Breast epithelium (tissue), 3 donors: ENCODE measurements at regions not wholly inside any gene's neighbourhood (a gene's known extent, or its start where the extent isn't known, plus 50 kb on each side); places are given as distances from the start of the nearest gene placed in this dataset.

Experiments
- POLR2A ChIP-seq: fragments of 450-650 bp; IDR thresholded peaks from one replicate; pipeline ENCODE4 v1.6.1; 2016; ENCODE audit warnings: antibody characterized with exemption, mild to moderate bottlenecking, moderate library complexity
- TF ChIP-seq, protein P1 (sequence below), 3 donors: fragments of 450-650 bp; IDR thresholded peaks; one replicate each; pipeline ENCODE4 v1.5.1; 2016 to 2017; ENCODE audit warnings: antibody characterized with exemption in 3 of 3, mild to moderate bottlenecking in 3 of 3, moderate library complexity in 3 of 3

DNA sequence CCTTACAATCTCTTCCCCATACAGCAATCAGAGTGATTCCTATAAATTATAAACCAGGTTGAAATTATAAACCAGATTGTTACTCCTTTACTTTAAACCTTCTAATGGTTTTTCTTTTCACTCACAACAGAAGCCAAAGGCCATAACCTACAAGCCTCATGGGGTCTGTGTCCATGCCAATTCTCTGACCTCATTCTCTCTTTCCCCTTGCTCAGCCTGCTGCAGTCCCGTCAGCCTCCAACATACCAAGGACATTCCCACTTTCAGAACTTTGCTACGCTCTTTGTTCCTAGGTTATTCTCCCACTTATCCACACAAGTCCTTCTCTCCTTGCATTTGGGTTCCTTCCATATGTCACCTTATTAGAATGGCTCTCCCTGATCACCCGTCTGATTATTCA is 277.9 kb upstream of the TCF21 start:
- no peak for TF ChIP-seq POLR2A
- TF ChIP-seq, protein P1, sequence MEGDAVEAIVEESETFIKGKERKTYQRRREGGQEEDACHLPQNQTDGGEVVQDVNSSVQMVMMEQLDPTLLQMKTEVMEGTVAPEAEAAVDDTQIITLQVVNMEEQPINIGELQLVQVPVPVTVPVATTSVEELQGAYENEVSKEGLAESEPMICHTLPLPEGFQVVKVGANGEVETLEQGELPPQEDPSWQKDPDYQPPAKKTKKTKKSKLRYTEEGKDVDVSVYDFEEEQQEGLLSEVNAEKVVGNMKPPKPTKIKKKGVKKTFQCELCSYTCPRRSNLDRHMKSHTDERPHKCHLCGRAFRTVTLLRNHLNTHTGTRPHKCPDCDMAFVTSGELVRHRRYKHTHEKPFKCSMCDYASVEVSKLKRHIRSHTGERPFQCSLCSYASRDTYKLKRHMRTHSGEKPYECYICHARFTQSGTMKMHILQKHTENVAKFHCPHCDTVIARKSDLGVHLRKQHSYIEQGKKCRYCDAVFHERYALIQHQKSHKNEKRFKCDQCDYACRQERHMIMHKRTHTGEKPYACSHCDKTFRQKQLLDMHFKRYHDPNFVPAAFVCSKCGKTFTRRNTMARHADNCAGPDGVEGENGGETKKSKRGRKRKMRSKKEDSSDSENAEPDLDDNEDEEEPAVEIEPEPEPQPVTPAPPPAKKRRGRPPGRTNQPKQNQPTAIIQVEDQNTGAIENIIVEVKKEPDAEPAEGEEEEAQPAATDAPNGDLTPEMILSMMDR (IDR thresholded peaks at IDR 0.05) = no peak
